T-helper 1 cell treated with Interleukin-12 subunit alpha and Interleukin-12 subunit beta and Interleukin-4 antibody, amounts not matched to agents 30 μg/mL and 1 μg/mL, for 36 hours (primary cell): ENCODE measurements at regions not wholly inside any gene's neighbourhood (a gene's known extent, or its start where the extent isn't known, plus 50 kb on each side); places are given as distances from the start of the nearest gene placed in this dataset.
A peak's percentile ranks its signal among the peaks of the same experiment; 100 is the strongest.

ENCODE experiments used
- H3K27ac Mint-ChIP-seq: one replicate; pipeline ENCODE4 v1.8.0; 2021; ENCODE audit warnings: mild to moderate bottlenecking, mixed read lengths
- H3K27me3 Mint-ChIP-seq: one replicate; pipeline ENCODE4 v1.8.0; 2021; ENCODE audit warnings: low read depth, mixed read lengths
- H3K36me3 Mint-ChIP-seq: one replicate; pipeline ENCODE4 v1.8.0; 2021; ENCODE audit warnings: low read depth, mixed read lengths
- H3K4me1 Mint-ChIP-seq: one replicate; pipeline ENCODE4 v1.8.0; 2021; ENCODE audit warnings: low read depth, mixed read lengths
- H3K4me3 Mint-ChIP-seq: one replicate; pipeline ENCODE4 v1.8.0; 2021; ENCODE audit warnings: mild to moderate bottlenecking, moderate library complexity, mixed read lengths
- H3K9me3 Mint-ChIP-seq: one replicate; pipeline ENCODE4 v1.8.0; 2021; ENCODE audit warnings: mixed read lengths

DNA sequence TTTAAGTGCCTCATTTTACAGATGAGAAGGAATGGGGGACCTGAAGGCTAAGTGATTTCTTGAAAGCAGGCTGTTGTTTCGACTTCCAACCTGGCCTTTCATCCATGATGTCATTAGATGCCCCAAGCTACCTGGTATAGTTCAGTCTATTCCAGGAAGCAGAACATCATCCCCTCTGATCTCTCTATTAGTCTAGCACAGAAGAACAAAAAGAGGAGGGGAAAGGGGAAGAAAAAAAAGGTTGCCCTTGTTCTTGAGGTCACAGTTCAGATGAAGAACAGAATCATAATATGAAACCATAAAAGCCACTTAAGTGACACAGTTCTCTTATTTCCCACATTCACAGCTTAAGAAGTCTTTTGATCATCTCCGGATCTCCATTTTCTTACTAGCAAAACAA is 386.2 kb upstream of the HNRNPA3 start:
- peaks cover 10% of the 10 kb centered on the region for H3K27me3 Mint-ChIP-seq
- peaks cover 33% of the 10 kb centered on the region for H3K4me1 Mint-ChIP-seq
- peak overlapping the region; percentile 71 for H3K27ac Mint-ChIP-seq
- H3K9me3 Mint-ChIP-seq = no peaks in the 10 kb centered on the region
- H3K36me3 Mint-ChIP-seq = peaks cover 5% of the 10 kb centered on the region
- H3K4me3 Mint-ChIP-seq = no peak overlapping the region

DNA sequence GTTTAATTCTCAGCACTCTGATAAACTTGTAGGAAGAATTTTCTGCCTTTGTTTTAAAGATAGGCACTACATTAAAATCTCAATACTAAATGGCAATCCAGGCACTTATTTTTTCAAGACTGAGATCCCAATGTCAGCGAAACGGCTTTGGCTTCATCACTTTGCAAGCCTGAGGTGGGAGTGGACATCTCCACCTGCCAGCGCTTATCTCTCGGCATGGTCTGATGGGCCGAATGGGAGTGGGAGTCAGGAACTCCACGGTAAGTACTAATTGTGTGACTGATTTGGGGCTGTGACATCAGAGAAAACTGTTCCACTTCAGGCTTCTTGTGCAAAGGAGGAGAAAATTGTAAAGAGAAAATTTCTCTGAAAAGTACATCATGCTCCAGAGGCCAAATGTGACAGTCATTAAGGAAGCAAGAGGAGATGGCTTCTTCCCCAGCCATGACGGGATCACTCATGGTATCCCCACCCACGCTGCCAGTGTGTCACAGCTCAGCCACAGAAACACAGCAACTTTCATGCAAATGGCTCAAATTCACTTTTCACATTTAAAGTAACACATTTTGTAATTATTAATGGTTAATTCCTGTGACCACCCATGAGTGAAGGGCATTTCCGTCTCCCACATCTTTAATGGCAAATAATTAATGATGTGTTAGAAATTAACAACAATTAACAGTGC is 385.5 kb upstream of the HNRNPA3 start:
- Mint-ChIP-seq H3K4me1 (peaks cover 32% of the 10 kb centered on the region), H3K4me3 (no peak overlapping the region), H3K9me3 (no peaks in the 10 kb centered on the region), H3K27ac (peak overlapping the region; percentile 71), H3K27me3 (peaks cover 10% of the 10 kb centered on the region), H3K36me3 (peaks cover 5% of the 10 kb centered on the region)

DNA sequence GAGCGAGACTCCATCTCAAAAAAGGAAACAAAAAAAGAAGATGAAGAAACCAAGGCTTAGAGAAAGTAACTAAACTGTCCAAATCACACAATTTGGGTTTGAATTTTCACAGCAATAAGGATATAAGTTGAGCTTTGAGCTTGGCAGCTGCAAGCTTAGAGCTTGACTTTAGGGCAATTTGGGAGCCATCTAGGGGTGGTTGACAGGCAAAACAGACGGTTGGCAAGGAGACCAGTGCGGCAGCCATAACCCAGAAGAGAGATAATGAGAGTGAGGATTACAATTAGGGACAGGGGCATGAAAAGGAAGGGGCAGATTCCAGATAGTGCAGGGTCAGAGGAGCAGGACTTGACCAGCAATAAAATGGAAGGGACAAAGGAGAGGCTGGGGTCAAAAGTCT is 382.2 kb upstream of the HNRNPA3 start:
- H3K4me1 Mint-ChIP-seq = peaks cover 25% of the 10 kb centered on the region
- H3K9me3 Mint-ChIP-seq = no peaks in the 10 kb centered on the region
- H3K36me3 Mint-ChIP-seq = peaks cover 2% of the 10 kb centered on the region
- H3K27ac Mint-ChIP-seq = no peak overlapping the region
- peaks cover 23% of the 10 kb centered on the region for H3K27me3 Mint-ChIP-seq
- H3K4me3 Mint-ChIP-seq = no peak overlapping the region

DNA sequence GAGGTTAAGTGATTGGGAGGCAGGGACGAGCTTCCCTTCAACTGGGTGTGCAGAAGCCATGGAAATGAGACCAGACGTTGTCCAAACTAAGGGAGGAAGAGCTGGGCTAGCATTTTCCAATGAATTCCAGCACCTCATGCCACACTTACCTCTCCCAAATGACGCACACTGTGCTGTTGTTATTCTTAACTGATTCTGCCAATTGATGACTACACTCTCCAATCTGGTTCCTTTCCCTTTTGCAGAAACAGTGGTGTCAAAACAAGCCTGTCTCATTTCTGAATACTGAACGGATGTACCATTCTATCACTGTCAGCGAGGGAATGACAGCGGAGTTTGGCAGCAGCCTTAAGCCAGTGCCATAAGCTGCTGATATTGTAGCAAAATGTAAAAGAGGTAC is 380.5 kb upstream of the HNRNPA3 start:
- peaks cover 9% of the 10 kb centered on the region for H3K4me1 Mint-ChIP-seq
- H3K36me3 Mint-ChIP-seq = peaks cover 2% of the 10 kb centered on the region
- H3K27ac Mint-ChIP-seq = no peak overlapping the region
- H3K9me3 Mint-ChIP-seq = no peaks in the 10 kb centered on the region
- peaks cover 37% of the 10 kb centered on the region for H3K27me3 Mint-ChIP-seq
- no peak overlapping the region for H3K4me3 Mint-ChIP-seq

DNA sequence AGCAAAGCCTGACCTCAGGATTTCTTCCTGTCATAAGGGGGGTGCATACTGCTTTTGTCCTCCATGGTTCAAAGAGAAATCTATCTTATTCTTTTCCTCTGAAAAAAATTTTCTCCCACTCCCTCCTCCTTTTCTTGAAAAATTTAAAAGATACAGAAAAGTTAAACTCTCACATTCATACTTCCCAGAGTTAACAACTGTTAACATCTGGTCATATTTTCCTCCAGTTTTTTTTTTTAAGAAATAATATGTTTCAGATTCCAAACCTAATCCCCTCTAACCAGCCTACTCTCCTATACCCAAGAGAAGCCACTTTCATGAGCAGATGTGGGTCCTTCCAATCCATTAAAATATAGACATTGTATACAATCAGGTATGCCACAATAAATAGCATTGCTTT is 378.9 kb upstream of the HNRNPA3 start:
- Mint-ChIP-seq H3K36me3 (peaks cover 1% of the 10 kb centered on the region), H3K4me1 (peaks cover 5% of the 10 kb centered on the region), H3K27me3 (peaks cover 47% of the 10 kb centered on the region), H3K27ac (no peak overlapping the region), H3K9me3 (peaks cover 2% of the 10 kb centered on the region), H3K4me3 (no peak overlapping the region)

DNA sequence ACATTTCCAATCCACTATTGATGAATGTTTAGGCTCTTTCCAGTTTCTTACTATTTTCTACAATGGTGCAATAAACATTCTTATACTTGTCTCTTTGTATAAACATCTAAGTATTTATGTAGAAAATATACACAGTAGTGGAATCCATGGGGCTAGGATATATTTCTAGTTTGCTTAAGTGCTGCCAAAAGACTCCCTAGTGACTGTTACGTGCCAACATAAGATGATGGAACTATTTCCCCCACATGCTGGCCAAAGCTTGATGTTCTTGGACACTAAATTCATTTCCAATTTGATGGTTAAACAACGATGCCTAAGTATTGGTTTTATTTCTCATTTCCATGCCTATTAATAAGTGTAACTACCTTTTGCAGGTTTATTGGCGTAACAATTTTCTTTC is 378.4 kb upstream of the HNRNPA3 start:
- Mint-ChIP-seq H3K27me3 (peaks cover 53% of the 10 kb centered on the region), H3K36me3 (peaks cover 3% of the 10 kb centered on the region), H3K27ac (no peak overlapping the region), H3K4me3 (no peak overlapping the region), H3K4me1 (peaks cover 5% of the 10 kb centered on the region), H3K9me3 (peaks cover 8% of the 10 kb centered on the region)

DNA sequence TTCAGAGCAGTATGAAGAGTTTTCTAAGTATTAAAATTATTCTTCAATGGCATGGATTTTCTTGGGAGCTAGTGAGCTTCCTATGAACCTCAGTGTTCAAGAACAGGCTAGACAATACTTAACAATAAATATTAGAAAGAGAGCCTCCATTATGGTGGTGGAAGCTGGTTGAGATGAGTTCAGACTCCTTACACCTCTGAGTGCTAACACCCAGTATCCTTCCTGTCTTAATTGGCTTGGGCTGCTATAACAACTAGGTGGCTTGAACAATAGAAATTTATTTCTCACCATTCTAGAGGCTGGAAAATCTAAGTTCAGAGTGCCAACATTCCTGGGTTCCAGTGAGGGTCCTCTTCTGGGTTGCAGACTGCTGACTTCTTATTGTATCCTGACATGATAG is 369.4 kb upstream of the HNRNPA3 start:
- Mint-ChIP-seq H3K27me3 (peaks cover 17% of the 10 kb centered on the region), H3K4me3 (no peak overlapping the region), H3K4me1 (peaks cover 8% of the 10 kb centered on the region), H3K27ac (no peak overlapping the region), H3K36me3 (peaks cover 3% of the 10 kb centered on the region), H3K9me3 (peaks cover 8% of the 10 kb centered on the region)

DNA sequence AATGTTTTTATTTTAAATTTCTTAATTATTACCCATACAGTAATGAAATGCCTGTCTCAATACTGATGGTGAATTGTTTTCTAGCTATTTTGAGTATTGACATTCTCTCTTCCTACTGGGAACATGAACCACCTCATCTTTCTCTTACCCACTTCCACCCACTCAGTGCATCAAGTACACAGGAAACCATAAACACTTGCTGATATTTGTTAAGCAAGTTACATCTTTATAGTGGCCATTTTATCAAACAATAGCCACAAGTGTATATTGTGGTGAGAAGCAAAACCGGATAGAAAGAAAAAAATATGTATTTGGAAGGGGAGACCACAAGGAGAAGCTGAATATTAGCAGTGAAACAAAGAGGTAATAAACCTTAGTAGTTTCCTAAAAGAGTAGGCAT is 368.1 kb upstream of the HNRNPA3 start:
- H3K27me3 Mint-ChIP-seq = peaks cover 9% of the 10 kb centered on the region
- no peaks in the 10 kb centered on the region for H3K9me3 Mint-ChIP-seq
- H3K27ac Mint-ChIP-seq = no peak overlapping the region
- H3K36me3 Mint-ChIP-seq = no peaks in the 10 kb centered on the region
- no peak overlapping the region for H3K4me3 Mint-ChIP-seq
- peaks cover 8% of the 10 kb centered on the region for H3K4me1 Mint-ChIP-seq

DNA sequence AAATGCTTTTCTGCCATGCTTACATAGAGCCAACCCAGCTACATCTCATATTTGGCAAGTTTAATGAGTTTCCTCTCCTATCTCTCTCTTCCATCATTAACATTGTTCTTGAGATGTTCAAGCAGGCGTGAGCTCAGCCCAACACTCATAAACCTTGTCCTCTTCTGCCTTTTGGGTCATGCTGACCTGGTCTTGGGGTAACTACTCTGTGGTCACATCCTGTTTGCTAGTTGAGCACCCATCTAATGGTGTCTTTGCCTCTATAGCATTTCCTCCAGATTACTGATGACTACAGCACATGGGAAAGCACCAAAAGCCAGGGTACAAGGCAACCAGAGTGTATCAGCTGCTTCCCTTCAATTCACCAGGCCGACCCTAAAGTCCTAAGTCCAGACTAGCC is 366.9 kb upstream of the HNRNPA3 start:
- Mint-ChIP-seq H3K4me3 (no peak overlapping the region), H3K27me3 (peaks cover 9% of the 10 kb centered on the region), H3K4me1 (peaks cover 8% of the 10 kb centered on the region), H3K27ac (no peak overlapping the region), H3K9me3 (no peaks in the 10 kb centered on the region), H3K36me3 (no peaks in the 10 kb centered on the region)

DNA sequence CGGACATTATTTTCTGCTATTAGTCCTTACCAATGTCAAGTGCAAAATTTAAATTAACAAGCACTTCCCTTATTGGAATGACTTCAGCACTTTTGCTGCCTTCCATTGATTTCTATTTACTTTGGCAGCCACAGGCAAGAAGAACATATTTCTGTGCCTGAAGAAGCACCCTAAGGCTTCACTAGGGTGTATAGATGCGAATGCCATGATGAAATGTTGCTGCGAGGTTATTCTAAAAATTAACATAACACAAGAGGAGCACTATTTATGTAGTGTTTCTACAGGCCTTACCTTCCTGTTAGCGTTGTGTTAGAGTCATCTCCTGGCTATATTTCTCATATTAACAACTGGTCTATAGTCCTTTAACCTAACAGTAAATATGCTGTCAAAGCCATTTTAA is 365.0 kb upstream of the HNRNPA3 start:
- Mint-ChIP-seq H3K4me1 (peaks cover 12% of the 10 kb centered on the region), H3K4me3 (no peak overlapping the region), H3K36me3 (peaks cover 3% of the 10 kb centered on the region), H3K27me3 (peaks cover 9% of the 10 kb centered on the region), H3K9me3 (peaks cover 3% of the 10 kb centered on the region), H3K27ac (no peak overlapping the region)

DNA sequence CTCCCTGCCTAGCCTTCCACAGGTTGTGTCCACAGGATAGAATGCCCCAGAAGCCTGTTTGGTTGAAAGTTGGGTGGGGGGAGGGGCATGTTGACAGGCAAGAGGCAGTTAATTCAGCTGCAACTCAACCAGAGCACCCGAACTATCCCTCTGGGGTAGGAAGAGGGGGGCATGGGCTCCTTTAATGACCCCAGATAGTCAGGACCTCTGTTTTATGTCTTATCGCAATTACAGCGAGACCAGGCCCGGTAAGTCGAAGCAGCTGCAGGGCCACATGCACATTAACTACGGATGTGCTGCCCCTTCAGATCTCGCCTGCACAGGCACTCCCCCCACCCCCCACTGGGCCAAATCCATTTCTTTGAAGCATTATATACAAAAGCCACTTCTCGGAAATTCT is 363.8 kb upstream of the HNRNPA3 start:
- no peak overlapping the region for H3K27ac Mint-ChIP-seq
- no peak overlapping the region for H3K4me3 Mint-ChIP-seq
- peaks cover 9% of the 10 kb centered on the region for H3K27me3 Mint-ChIP-seq
- peaks cover 5% of the 10 kb centered on the region for H3K9me3 Mint-ChIP-seq
- H3K4me1 Mint-ChIP-seq = peaks cover 20% of the 10 kb centered on the region
- peaks cover 4% of the 10 kb centered on the region for H3K36me3 Mint-ChIP-seq

DNA sequence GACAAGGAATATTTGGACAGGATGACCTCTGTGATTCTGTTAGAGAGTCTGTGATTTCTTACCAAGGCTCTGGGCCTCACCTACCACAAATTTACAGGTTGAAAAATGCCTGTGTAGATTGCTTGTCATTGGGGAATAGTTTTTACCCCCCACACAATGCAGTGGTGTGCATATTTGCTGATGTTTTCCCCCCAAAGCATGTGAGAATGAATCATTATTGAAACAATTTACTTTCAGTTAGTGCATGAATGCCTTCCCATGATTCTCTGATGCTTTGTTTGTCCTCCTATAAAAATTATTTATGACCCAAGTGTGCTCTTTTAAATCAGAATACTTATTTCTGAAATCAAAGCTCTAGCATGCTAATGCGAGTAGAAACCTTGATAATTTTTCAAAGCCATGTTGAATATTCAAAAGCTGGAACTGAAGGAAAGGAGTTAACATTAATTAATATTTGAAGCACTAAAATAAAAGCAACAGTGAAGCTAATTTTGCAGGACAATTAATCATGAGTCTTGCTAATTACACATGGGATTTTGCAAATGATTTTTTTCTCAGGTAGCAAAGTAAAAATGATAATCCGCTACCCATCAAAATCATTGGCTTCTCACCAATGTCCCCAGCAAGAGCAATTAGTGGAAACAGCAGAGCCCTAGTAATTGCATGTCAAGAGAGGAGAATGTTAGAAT is 361.2 kb upstream of the HNRNPA3 start:
- peaks cover 7% of the 10 kb centered on the region for H3K36me3 Mint-ChIP-seq
- H3K27ac Mint-ChIP-seq = no peak overlapping the region
- no peak overlapping the region for H3K4me3 Mint-ChIP-seq
- H3K4me1 Mint-ChIP-seq = peaks cover 32% of the 10 kb centered on the region
- no peaks in the 10 kb centered on the region for H3K27me3 Mint-ChIP-seq
- H3K9me3 Mint-ChIP-seq = peaks cover 18% of the 10 kb centered on the region

DNA sequence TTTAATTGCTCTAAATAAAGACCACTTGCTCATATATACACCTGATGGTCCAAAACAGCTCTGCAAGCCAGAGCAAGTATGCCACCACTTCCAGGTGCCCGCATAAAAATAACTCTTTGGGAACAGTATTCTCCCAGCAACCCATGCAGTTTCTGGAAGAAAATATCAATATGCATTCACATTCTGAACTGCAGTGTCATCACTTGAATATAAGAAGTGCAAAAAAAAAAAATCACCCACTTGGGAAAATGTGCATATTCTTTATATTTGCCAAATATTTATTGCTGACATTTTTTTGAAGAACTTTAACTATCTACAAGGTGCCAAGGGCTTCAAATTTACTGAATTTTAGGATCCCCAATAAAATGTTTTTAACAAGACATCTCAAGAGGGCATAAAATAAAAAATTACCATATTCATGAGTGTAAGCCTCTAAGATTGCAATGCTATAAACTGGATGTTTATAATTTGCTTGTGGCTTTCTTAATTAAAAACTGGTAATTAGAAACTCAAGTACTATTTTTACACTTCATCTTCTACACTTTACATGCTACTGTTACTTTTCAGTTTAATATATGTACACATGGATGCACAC is 360.6 kb upstream of the HNRNPA3 start:
- H3K36me3 Mint-ChIP-seq = peaks cover 11% of the 10 kb centered on the region
- peak overlapping the region; percentile 27 for H3K27ac Mint-ChIP-seq
- H3K9me3 Mint-ChIP-seq = peaks cover 23% of the 10 kb centered on the region
- peak overlapping the region; percentile 15 for H3K4me3 Mint-ChIP-seq
- H3K4me1 Mint-ChIP-seq = peaks cover 37% of the 10 kb centered on the region
- no peaks in the 10 kb centered on the region for H3K27me3 Mint-ChIP-seq

DNA sequence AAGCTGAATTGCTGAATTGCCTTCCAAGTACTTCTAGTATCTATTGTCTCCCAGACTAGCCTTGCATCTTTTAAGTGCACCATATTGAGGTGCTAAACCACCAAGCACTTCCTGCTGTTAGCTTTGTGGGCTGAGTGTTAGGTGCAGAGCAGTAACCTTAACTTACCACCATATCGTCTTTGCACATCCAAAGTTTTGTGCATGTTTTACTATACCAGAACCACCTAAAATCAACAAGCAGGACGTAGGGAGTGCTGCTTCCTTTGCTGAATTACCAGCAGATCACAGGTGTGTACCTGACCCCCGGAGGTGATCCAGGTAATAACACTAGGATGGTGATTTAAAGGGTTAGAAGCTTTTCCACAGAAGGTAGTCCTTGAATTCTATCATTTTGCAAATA is 359.9 kb upstream of the HNRNPA3 start:
- no peaks in the 10 kb centered on the region for H3K27me3 Mint-ChIP-seq
- H3K4me3 Mint-ChIP-seq = peak overlapping the region; percentile 15
- H3K9me3 Mint-ChIP-seq = peaks cover 23% of the 10 kb centered on the region
- peaks cover 42% of the 10 kb centered on the region for H3K4me1 Mint-ChIP-seq
- peak overlapping the region; percentile 27 for H3K27ac Mint-ChIP-seq
- H3K36me3 Mint-ChIP-seq = peaks cover 11% of the 10 kb centered on the region

DNA sequence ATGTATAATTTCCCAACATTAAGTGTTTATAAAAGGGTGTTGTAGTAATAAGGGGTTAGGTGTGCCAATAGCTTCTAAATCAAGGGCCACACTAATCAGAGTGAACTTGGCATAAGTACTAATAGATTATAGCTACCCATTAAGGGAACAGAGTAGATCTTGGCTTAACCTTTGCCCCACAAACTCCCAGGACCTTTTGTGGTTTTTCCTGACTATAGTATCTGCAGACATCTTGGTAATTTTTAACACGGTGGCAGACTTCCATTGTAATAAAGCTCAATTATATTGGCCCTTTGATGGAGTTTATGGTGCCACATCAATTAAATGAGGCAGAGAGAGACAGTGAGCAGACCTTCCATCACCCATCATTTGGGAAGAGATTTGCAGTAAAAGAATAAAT is 358.5 kb upstream of the HNRNPA3 start:
- Mint-ChIP-seq H3K4me1 (peaks cover 42% of the 10 kb centered on the region), H3K27me3 (no peaks in the 10 kb centered on the region), H3K4me3 (no peak overlapping the region), H3K36me3 (peaks cover 11% of the 10 kb centered on the region), H3K9me3 (peaks cover 23% of the 10 kb centered on the region), H3K27ac (peak overlapping the region; percentile 28)
